ENCODE measurements at regions not wholly inside any gene's neighbourhood (a gene's known extent, or its start where the extent isn't known, plus 50 kb on each side); places are given as distances from the start of the nearest gene placed in this dataset.

DNA sequence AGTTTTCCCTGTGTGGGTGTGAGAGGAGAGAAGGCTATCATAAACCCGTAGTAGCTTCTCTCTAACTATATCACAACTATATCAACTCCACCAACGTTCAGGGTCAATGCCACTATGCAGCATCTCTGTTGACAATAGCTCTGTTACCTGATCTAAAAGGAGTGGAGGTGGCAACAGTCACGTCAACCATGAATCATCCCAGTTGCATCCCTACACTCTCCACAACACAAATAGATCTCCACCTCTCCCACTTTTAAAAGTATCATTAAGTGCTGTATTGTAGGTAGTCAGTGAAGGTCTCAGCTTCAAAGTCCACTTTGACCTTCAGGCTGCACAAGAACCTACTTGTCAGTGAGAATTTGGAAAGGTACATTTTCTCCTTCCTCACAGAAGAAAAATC lies 600.5 kb upstream of the GRIA3 start:
- Histone ChIP-seq H3K4me3 (no peak overlapping the region), H3K79me2 (no peaks in the 10 kb centered on the region), H3K36me3 (replicated peaks; ENCODE audit: insufficient read depth, low read depth) (no peaks in the 10 kb centered on the region), H3K9me3 (ENCODE audit: low read depth) (no peaks in the 10 kb centered on the region), H2AFZ (no peak overlapping the region), H3K4me2 (no peak overlapping the region), H3K27ac (no peak overlapping the region), H3K4me1 (ENCODE audit: insufficient read depth) (no peaks in the 10 kb centered on the region), H4K20me1 (ENCODE audit: insufficient read depth, poor library complexity, severe bottlenecking) (no peaks in the 10 kb centered on the region), H3K9me2 (replicated peaks; ENCODE audit: insufficient read depth) (no peaks in the 10 kb centered on the region), H3K27me3 (no peaks in the 10 kb centered on the region)
- DNase-seq (ENCODE audit: low spot score), result no peak
- no peak for TF ChIP-seq EZH2phosphoT487 (IDR thresholded peaks at IDR 0.05; ENCODE audit: low read depth, severe bottlenecking, unreplicated experiment)
- WGBS (ENCODE audit: low lambda C conversion rate, missing lambda C conversion rate), result 56% methylated on average over 3 of the region's 3 CpGs

DNA sequence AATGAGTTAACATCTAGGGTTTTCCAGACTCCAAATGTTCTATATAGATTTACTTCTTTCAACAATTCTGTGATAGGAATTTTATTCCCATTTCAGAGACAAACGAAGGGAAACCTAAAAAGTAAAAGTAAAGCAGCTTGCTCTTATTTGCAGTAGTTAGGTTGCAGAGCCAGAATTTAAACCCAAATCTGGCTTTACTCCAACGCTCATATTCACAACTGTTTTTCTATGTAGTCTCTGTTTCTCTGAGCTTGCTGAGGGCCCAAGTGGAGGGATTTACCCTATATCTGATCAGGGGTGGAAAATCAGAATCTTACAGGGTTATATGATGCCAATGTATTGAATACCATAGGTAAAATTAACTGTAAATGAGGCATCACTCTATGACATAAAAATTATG lies 599.1 kb upstream of the GRIA3 start:
- no peak overlapping the region for H2AFZ ChIP-seq
- no peaks in the 10 kb centered on the region for H3K4me1 ChIP-seq (ENCODE audit: insufficient read depth)
- no peaks in the 10 kb centered on the region for H3K79me2 ChIP-seq
- H3K4me2 ChIP-seq, result no peak overlapping the region
- no peak overlapping the region for H3K27ac ChIP-seq
- no peak for DNase-seq (ENCODE audit: low spot score)
- no peaks in the 10 kb centered on the region for H3K9me3 ChIP-seq (ENCODE audit: low read depth)
- 58% methylated on average over 2 of the region's 2 CpGs for WGBS (ENCODE audit: low lambda C conversion rate, missing lambda C conversion rate)
- H4K20me1 ChIP-seq (ENCODE audit: insufficient read depth, poor library complexity, severe bottlenecking), result no peaks in the 10 kb centered on the region
- no peak overlapping the region for H3K4me3 ChIP-seq
- no peaks in the 10 kb centered on the region for H3K36me3 ChIP-seq (replicated peaks; ENCODE audit: insufficient read depth, low read depth)
- H3K27me3 ChIP-seq, result no peaks in the 10 kb centered on the region
- H3K9me2 ChIP-seq (replicated peaks; ENCODE audit: insufficient read depth), result no peaks in the 10 kb centered on the region
- TF ChIP-seq, protein P1, sequence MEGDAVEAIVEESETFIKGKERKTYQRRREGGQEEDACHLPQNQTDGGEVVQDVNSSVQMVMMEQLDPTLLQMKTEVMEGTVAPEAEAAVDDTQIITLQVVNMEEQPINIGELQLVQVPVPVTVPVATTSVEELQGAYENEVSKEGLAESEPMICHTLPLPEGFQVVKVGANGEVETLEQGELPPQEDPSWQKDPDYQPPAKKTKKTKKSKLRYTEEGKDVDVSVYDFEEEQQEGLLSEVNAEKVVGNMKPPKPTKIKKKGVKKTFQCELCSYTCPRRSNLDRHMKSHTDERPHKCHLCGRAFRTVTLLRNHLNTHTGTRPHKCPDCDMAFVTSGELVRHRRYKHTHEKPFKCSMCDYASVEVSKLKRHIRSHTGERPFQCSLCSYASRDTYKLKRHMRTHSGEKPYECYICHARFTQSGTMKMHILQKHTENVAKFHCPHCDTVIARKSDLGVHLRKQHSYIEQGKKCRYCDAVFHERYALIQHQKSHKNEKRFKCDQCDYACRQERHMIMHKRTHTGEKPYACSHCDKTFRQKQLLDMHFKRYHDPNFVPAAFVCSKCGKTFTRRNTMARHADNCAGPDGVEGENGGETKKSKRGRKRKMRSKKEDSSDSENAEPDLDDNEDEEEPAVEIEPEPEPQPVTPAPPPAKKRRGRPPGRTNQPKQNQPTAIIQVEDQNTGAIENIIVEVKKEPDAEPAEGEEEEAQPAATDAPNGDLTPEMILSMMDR (IDR thresholded peaks at IDR 0.05; ENCODE audit: poor library complexity), result no peak
- TF ChIP-seq EZH2 (IDR thresholded peaks at IDR 0.05; ENCODE audit: borderline replicate concordance), result no peak
- no peak for TF ChIP-seq EZH2phosphoT487 (IDR thresholded peaks at IDR 0.05; ENCODE audit: low read depth, severe bottlenecking, unreplicated experiment)

DNA sequence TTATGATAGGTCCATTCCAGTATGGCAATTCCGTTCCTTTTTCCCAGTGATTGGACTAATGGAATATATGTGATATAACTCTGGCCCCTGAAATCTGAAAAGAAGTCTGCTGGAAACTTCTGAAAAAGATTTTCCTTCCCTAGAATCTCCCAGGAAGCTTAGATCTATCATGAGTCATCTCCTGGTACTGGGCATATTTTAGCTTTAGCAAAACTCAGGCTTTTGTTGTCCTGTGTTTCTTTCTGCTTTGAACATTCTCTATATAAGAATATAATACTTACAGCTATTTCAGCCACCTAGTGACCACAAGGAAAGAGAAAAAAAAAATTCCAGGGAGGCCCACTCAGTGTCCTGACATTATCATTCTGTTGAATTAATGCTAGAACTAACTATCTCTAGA lies 597.2 kb upstream of the GRIA3 start:
- 79% methylated on average over 1 of the region's 1 CpG for WGBS (ENCODE audit: low lambda C conversion rate, missing lambda C conversion rate)
- Histone ChIP-seq H3K9me3 (ENCODE audit: low read depth) (no peaks in the 10 kb centered on the region), H3K36me3 (replicated peaks; ENCODE audit: insufficient read depth, low read depth) (no peaks in the 10 kb centered on the region), H3K27me3 (no peaks in the 10 kb centered on the region), H3K79me2 (no peaks in the 10 kb centered on the region), H3K9me2 (replicated peaks; ENCODE audit: insufficient read depth) (no peaks in the 10 kb centered on the region), H4K20me1 (ENCODE audit: insufficient read depth, poor library complexity, severe bottlenecking) (no peaks in the 10 kb centered on the region), H3K4me2 (no peak overlapping the region), H3K4me3 (no peak overlapping the region), H3K4me1 (ENCODE audit: insufficient read depth) (no peaks in the 10 kb centered on the region), H2AFZ (no peak overlapping the region), H3K27ac (no peak overlapping the region)
- no peak for TF ChIP-seq EZH2 (IDR thresholded peaks at IDR 0.05; ENCODE audit: borderline replicate concordance)
- DNase-seq (ENCODE audit: low spot score), result no peak

DNA sequence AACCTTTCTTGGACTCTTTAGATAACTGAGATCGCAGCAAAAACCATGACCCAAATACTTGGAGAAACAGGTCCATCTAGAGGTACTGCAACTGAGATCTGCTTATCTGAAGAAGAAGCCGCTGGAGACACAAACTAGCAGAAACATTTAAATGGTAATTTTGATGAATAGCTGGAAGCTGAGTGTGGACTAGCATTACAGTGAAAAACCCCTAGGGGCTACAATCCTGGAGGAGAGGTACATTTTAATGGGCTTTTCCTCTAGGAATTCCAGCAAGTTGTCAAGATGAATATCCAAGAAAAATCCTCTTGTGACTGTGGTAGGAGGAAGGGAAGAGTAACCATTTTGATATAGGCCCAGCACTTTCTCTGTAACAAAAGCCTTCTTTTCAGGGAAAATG lies 592.5 kb upstream of the GRIA3 start:
- DNase-seq (ENCODE audit: low spot score), result no peak
- WGBS (ENCODE audit: low lambda C conversion rate, missing lambda C conversion rate), result 58% methylated on average over 2 of the region's 2 CpGs

More for the DNA sequence above, 592.5 kb upstream of the GRIA3 start:
- TF ChIP-seq, protein P1 (IDR thresholded peaks at IDR 0.05; ENCODE audit: poor library complexity), result no peak
- no peak for TF ChIP-seq EZH2phosphoT487 (IDR thresholded peaks at IDR 0.05; ENCODE audit: low read depth, severe bottlenecking, unreplicated experiment)
- TF ChIP-seq EZH2 (IDR thresholded peaks at IDR 0.05; ENCODE audit: borderline replicate concordance), result no peak
- no peaks in the 10 kb centered on the region for H3K79me2 ChIP-seq
- no peaks in the 10 kb centered on the region for H3K36me3 ChIP-seq (replicated peaks; ENCODE audit: insufficient read depth, low read depth)
- no peaks in the 10 kb centered on the region for H3K4me1 ChIP-seq (ENCODE audit: insufficient read depth)
- no peaks in the 10 kb centered on the region for H3K27me3 ChIP-seq
- H3K9me3 ChIP-seq (ENCODE audit: low read depth), result no peaks in the 10 kb centered on the region
- H4K20me1 ChIP-seq (ENCODE audit: insufficient read depth, poor library complexity, severe bottlenecking), result no peaks in the 10 kb centered on the region
- H3K27ac ChIP-seq, result no peak overlapping the region
- no peaks in the 10 kb centered on the region for H3K9me2 ChIP-seq (replicated peaks; ENCODE audit: insufficient read depth)
- H3K4me3 ChIP-seq, result no peak overlapping the region
- H3K4me2 ChIP-seq, result no peak overlapping the region
- no peak overlapping the region for H2AFZ ChIP-seq

Data from hepatocyte (in vitro differentiated cells).